Right atrium auricular region (tissue), 2 donors: ENCODE measurements at regions not wholly inside any gene's neighbourhood (a gene's known extent, or its start where the extent isn't known, plus 50 kb on each side); places are given as distances from the start of the nearest gene placed in this dataset.

Source experiments
- DNase-seq: peaks from one replicate; pipeline ENCODE4 v3.0.0-alpha.2; 2019; ENCODE audit warnings: low spot score
- H3K27ac ChIP-seq, 2 donors: fragments of 200-600 bp; sonication (generic); 1 replicate in 1 of 2; 2 replicates in 1 of 2; pipeline ENCODE4 v1.5.1; 2016 to 2019
- H3K27me3 ChIP-seq, 2 donors: fragments of 200-600 bp; sonication (generic); one replicate each; pipeline versions ENCODE4 v1.5.1 to v1.6.0; 2017 to 2019
- H3K36me3 ChIP-seq: fragments of 200-600 bp; sonication (generic); one replicate; pipeline ENCODE4 v1.5.1; 2016
- H3K4me1 ChIP-seq, 2 donors: fragments of 200-600 bp; sonication (generic); one replicate each; pipeline versions ENCODE4 v1.5.1 to v1.6.0; 2017 to 2019
- H3K4me3 ChIP-seq, 2 donors: fragments of 200-600 bp; sonication (generic); 1 replicate in 1 of 2; 2 replicates in 1 of 2; pipeline ENCODE4 v1.5.1; 2017 to 2019; ENCODE audit warnings: mild to moderate bottlenecking in 1 of 2, moderate library complexity in 1 of 2
- H3K9me3 ChIP-seq, 2 donors: fragments of 200-600 bp; sonication (generic); one replicate each; pipeline ENCODE4 v1.5.1; 2019
- TF ChIP-seq, protein P1 (sequence below), 2 donors: fragments of 200-600 bp; sonication (generic); IDR thresholded peaks; one replicate each; pipeline ENCODE4 v1.5.1; 2019; ENCODE audit warnings: antibody characterized with exemption in 2 of 2

DNA sequence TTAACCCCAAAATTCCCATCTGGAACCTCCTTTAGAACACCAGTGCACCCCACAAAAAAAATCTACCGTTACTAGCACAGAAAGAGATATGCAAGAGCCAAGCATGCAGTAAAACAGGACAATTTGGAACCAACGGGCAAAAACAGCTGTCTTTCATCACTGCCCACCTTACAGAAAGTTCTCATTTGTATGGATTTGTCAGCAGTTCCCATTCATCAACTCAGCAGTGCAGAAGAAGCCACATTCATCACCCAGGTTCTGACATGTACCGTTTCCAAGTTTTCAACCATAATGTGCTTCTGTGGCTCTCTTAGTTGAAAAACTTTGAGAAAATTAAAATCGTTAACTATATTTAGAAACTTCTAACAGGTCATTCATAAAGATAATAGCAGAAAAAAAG, 387.0 kb downstream of the RPS29 start:
- Histone ChIP-seq H3K4me1 (no peaks in the 10 kb centered on the region), H3K4me3 (no peak overlapping the region), H3K36me3 (no peaks in the 10 kb centered on the region), H3K9me3 (no peaks in the 10 kb centered on the region), H3K27ac (no peak overlapping the region), H3K27me3 (no peaks in the 10 kb centered on the region)
- TF ChIP-seq, protein P1, sequence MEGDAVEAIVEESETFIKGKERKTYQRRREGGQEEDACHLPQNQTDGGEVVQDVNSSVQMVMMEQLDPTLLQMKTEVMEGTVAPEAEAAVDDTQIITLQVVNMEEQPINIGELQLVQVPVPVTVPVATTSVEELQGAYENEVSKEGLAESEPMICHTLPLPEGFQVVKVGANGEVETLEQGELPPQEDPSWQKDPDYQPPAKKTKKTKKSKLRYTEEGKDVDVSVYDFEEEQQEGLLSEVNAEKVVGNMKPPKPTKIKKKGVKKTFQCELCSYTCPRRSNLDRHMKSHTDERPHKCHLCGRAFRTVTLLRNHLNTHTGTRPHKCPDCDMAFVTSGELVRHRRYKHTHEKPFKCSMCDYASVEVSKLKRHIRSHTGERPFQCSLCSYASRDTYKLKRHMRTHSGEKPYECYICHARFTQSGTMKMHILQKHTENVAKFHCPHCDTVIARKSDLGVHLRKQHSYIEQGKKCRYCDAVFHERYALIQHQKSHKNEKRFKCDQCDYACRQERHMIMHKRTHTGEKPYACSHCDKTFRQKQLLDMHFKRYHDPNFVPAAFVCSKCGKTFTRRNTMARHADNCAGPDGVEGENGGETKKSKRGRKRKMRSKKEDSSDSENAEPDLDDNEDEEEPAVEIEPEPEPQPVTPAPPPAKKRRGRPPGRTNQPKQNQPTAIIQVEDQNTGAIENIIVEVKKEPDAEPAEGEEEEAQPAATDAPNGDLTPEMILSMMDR (IDR thresholded peaks at IDR 0.05) = no peak
- DNase-seq = no peak

GRCh38 chr14:49196327-49196726, 389.9 kb downstream of the RPS29 start:
- Histone ChIP-seq H3K27ac (no peak overlapping the region), H3K9me3 (no peaks in the 10 kb centered on the region), H3K36me3 (no peaks in the 10 kb centered on the region), H3K4me3 (no peak overlapping the region), H3K4me1 (no peaks in the 10 kb centered on the region), H3K27me3 (no peaks in the 10 kb centered on the region)
- no peak for DNase-seq
- TF ChIP-seq, protein P1 (IDR thresholded peaks at IDR 0.05) = no peak

GRCh38 chr14:49194067-49194466, 392.1 kb downstream of the RPS29 start:
- TF ChIP-seq, protein P1 (IDR thresholded peaks at IDR 0.05) = no peak
- no peak overlapping the region for H3K27ac ChIP-seq
- H3K4me3 ChIP-seq = no peak overlapping the region
- H3K36me3 ChIP-seq = no peaks in the 10 kb centered on the region
- H3K9me3 ChIP-seq = no peaks in the 10 kb centered on the region
- DNase-seq = no peak
- no peaks in the 10 kb centered on the region for H3K27me3 ChIP-seq
- no peaks in the 10 kb centered on the region for H3K4me1 ChIP-seq

GRCh38 chr14:49193332-49194065, 392.7 kb downstream of the RPS29 start:
- no peak for DNase-seq
- Histone ChIP-seq H3K36me3 (no peaks in the 10 kb centered on the region), H3K4me3 (no peak overlapping the region), H3K4me1 (no peaks in the 10 kb centered on the region), H3K27me3 (no peaks in the 10 kb centered on the region), H3K27ac (no peak overlapping the region), H3K9me3 (no peaks in the 10 kb centered on the region)
- TF ChIP-seq, protein P1 (IDR thresholded peaks at IDR 0.05) = no peak

DNA sequence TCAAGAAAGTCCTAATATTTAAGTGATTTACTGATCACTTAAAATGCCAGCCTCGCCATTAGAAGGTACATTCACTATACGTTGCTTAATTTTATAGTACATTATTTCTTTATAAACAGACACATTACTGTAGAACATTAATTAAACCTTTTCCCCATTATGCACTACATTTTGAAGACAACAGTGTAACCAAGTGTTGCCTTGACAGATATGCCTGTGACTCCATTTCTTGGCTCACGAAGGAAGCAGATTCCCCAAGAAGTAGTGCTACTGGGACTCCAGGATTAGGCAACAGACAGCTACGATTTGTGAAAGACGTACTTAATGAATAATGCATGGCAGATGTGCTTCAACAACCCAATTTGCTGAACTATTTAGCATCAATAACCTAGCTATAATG, 394.8 kb downstream of the RPS29 start:
- H3K4me3 ChIP-seq = no peak overlapping the region
- TF ChIP-seq, protein P1 (IDR thresholded peaks at IDR 0.05) = no peak

GRCh38 chr14:49189375-49189774, 396.8 kb downstream of the RPS29 start:
- TF ChIP-seq, protein P1 (IDR thresholded peaks at IDR 0.05) = no peak
- H3K36me3 ChIP-seq = no peaks in the 10 kb centered on the region
- no peaks in the 10 kb centered on the region for H3K9me3 ChIP-seq
- H3K27ac ChIP-seq = no peak overlapping the region
- no peak for DNase-seq
- H3K4me3 ChIP-seq = no peak overlapping the region
- H3K4me1 ChIP-seq = no peaks in the 10 kb centered on the region
- no peaks in the 10 kb centered on the region for H3K27me3 ChIP-seq

More for the DNA sequence above, 394.8 kb downstream of the RPS29 start:
- Histone ChIP-seq H3K27me3 (no peaks in the 10 kb centered on the region), H3K36me3 (no peaks in the 10 kb centered on the region), H3K9me3 (no peaks in the 10 kb centered on the region), H3K27ac (no peak overlapping the region), H3K4me1 (no peaks in the 10 kb centered on the region)
- no peak for DNase-seq
